Ovary (tissue), 3 donors: ENCODE measurements at regions not wholly inside any gene's neighbourhood (a gene's known extent, or its start where the extent isn't known, plus 50 kb on each side); places are given as distances from the start of the nearest gene placed in this dataset.

Source experiments
- EP300 ChIP-seq: sonication (generic); formaldehyde crosslinking; IDR thresholded peaks from one replicate; pipeline ENCODE4 v1.6.1; 2017; ENCODE audit warnings: antibody characterized with exemption
- TF ChIP-seq, protein P1 (sequence below), 3 donors: fragments of 450-650 bp in 2 of 3; fragments of 200-600 bp in 1 of 3; IDR thresholded peaks; one replicate each; pipeline versions ENCODE4 v1.5.1 to v1.8.0; 2016 to 2022; ENCODE audit warnings: antibody characterized with exemption in 3 of 3, mild to moderate bottlenecking in 1 of 3
- donor health status: DM: no; HTN: no; CAD: no.

DNA sequence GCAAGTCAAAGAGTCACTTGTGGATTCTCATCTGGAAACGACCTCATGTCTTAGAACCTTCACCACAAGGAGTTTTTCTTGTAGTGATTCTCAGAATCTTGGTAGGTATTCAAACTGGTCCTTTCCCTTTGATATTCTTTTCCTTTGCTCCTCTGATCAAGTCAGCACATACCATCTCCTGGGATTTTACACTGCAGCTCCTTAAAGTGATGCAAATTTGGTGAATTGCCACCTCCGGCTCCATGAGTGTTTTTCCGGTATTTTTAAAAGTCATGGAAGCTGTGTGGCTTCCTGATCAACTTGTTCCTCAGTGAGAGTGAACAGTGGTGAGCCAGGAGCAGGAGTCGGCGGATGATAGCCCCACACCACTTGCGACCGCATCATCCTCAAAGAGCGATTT lies 182.1 kb upstream of the DAB1 start:
- TF ChIP-seq EP300, result no peak
- TF ChIP-seq, protein P1, sequence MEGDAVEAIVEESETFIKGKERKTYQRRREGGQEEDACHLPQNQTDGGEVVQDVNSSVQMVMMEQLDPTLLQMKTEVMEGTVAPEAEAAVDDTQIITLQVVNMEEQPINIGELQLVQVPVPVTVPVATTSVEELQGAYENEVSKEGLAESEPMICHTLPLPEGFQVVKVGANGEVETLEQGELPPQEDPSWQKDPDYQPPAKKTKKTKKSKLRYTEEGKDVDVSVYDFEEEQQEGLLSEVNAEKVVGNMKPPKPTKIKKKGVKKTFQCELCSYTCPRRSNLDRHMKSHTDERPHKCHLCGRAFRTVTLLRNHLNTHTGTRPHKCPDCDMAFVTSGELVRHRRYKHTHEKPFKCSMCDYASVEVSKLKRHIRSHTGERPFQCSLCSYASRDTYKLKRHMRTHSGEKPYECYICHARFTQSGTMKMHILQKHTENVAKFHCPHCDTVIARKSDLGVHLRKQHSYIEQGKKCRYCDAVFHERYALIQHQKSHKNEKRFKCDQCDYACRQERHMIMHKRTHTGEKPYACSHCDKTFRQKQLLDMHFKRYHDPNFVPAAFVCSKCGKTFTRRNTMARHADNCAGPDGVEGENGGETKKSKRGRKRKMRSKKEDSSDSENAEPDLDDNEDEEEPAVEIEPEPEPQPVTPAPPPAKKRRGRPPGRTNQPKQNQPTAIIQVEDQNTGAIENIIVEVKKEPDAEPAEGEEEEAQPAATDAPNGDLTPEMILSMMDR (IDR thresholded peaks at IDR 0.05), result no peak
